ENCODE measurements at regions not wholly inside any gene's neighbourhood (a gene's known extent, or its start where the extent isn't known, plus 50 kb on each side); places are given as distances from the start of the nearest gene placed in this dataset.

DNA sequence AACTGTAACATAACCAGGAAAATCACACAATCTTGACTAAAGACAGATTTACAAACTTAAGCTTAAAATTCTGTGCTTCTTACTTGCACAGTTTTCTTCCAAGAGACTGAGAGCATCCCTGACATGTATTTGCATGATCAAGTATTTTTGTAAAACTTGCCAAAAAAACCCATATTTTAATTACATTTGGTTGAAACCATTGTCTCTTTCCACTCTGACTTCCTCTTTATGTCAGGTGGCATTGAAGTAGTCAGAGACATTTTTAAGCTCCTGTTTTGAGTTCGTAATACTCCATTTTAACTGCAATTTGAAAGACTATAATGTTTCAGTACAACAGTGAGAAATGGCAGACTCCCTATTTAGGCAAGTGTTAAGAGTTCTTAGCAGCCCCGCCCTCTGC, 103.6 kb downstream of the ATXN7L3B start:
- H3K9me3 ChIP-seq (ENCODE audit: control insufficient read depth, insufficient read depth, low read depth, low read length): no peaks in the 10 kb centered on the region
- TF ChIP-seq POLR2AphosphoS5 (IDR thresholded peaks at IDR 0.05; ENCODE audit: low read depth, low read length): no peak
- TF ChIP-seq, protein P1, sequence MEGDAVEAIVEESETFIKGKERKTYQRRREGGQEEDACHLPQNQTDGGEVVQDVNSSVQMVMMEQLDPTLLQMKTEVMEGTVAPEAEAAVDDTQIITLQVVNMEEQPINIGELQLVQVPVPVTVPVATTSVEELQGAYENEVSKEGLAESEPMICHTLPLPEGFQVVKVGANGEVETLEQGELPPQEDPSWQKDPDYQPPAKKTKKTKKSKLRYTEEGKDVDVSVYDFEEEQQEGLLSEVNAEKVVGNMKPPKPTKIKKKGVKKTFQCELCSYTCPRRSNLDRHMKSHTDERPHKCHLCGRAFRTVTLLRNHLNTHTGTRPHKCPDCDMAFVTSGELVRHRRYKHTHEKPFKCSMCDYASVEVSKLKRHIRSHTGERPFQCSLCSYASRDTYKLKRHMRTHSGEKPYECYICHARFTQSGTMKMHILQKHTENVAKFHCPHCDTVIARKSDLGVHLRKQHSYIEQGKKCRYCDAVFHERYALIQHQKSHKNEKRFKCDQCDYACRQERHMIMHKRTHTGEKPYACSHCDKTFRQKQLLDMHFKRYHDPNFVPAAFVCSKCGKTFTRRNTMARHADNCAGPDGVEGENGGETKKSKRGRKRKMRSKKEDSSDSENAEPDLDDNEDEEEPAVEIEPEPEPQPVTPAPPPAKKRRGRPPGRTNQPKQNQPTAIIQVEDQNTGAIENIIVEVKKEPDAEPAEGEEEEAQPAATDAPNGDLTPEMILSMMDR (IDR thresholded peaks at IDR 0.05): no peak
- TF ChIP-seq, protein P2, sequence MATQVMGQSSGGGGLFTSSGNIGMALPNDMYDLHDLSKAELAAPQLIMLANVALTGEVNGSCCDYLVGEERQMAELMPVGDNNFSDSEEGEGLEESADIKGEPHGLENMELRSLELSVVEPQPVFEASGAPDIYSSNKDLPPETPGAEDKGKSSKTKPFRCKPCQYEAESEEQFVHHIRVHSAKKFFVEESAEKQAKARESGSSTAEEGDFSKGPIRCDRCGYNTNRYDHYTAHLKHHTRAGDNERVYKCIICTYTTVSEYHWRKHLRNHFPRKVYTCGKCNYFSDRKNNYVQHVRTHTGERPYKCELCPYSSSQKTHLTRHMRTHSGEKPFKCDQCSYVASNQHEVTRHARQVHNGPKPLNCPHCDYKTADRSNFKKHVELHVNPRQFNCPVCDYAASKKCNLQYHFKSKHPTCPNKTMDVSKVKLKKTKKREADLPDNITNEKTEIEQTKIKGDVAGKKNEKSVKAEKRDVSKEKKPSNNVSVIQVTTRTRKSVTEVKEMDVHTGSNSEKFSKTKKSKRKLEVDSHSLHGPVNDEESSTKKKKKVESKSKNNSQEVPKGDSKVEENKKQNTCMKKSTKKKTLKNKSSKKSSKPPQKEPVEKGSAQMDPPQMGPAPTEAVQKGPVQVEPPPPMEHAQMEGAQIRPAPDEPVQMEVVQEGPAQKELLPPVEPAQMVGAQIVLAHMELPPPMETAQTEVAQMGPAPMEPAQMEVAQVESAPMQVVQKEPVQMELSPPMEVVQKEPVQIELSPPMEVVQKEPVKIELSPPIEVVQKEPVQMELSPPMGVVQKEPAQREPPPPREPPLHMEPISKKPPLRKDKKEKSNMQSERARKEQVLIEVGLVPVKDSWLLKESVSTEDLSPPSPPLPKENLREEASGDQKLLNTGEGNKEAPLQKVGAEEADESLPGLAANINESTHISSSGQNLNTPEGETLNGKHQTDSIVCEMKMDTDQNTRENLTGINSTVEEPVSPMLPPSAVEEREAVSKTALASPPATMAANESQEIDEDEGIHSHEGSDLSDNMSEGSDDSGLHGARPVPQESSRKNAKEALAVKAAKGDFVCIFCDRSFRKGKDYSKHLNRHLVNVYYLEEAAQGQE (IDR thresholded peaks at IDR 0.05; ENCODE audit: insufficient read depth in 1 of 2, low read depth in 2 of 2, low read length in 1 of 2): no peak
- intact Hi-C loops (cut with micrococcal nuclease; ENCODE audit: unreplicated experiment) (loop anchor here (10.0 kb wide), 1 partner anchor 226 kb away; no protein-coding TSS in a partner anchor), in situ Hi-C loops (cut with HindIII; ENCODE audit: low pct_unique_long_range_greater_than_20kb, low sequenced_read_pairs) (no loop called here)
- H3K4me1 ChIP-seq (ENCODE audit: control insufficient read depth, insufficient read depth, low read length): no peaks in the 10 kb centered on the region
- POLR2A ChIA-PET: interaction anchor here (0.5 kb wide), 1 partner anchor 1125 kb away, joined by 3 read pairs; no protein-coding TSS in a partner anchor
- no peaks in the 10 kb centered on the region for H3K27me3 ChIP-seq (ENCODE audit: control insufficient read depth, insufficient read depth, low read length)
- H3K36me3 ChIP-seq (ENCODE audit: control insufficient read depth, insufficient read depth, low read length): no peaks in the 10 kb centered on the region
- CTCF ChIA-PET: no interaction called here
- no peak overlapping the region for H3K27ac ChIP-seq (ENCODE audit: low read length)
- no peak for DNase-seq (ENCODE audit: low read depth, low spot score)
- no peak for ATAC-seq
- no TSS peak for BruUV-seq (replicated peaks)
- no peak overlapping the region for H3K4me3 ChIP-seq (ENCODE audit: low read depth in 2 of 2, low read length in 2 of 2)

DNA sequence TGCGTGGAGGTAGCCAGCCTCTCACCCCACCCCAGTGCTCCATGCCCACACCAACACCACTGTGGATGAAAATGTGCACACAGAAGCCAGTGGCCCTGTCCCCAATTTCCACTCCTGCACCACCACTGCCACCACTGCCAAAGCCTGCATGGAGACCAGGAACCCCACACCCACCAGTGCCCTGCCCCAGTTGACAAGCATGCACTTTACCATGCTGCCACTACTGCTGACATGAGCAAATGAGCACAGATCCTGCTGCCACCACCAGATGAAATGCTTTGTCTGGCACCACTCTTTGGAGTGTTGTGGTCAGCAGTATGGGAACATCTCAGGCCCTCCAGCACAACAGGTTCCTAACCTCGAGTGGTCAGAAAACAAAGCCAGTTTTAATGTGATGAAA, 104.1 kb downstream of the ATXN7L3B start:
- no peak for ATAC-seq
- Histone ChIP-seq H3K4me3 (ENCODE audit: low read depth in 2 of 2, low read length in 2 of 2) (no peak overlapping the region), H3K27ac (ENCODE audit: low read length) (no peak overlapping the region), H3K27me3 (ENCODE audit: control insufficient read depth, insufficient read depth, low read length) (no peaks in the 10 kb centered on the region), H3K4me1 (ENCODE audit: control insufficient read depth, insufficient read depth, low read length) (no peaks in the 10 kb centered on the region), H3K36me3 (ENCODE audit: control insufficient read depth, insufficient read depth, low read length) (no peaks in the 10 kb centered on the region), H3K9me3 (ENCODE audit: control insufficient read depth, insufficient read depth, low read depth, low read length) (no peaks in the 10 kb centered on the region)
- BruUV-seq (replicated peaks): no TSS peak
- in situ Hi-C loops (cut with HindIII; ENCODE audit: low pct_unique_long_range_greater_than_20kb, low sequenced_read_pairs) (no loop called here), intact Hi-C loops (cut with micrococcal nuclease; ENCODE audit: unreplicated experiment) (loop anchor here (10.0 kb wide), 1 partner anchor 227 kb away; no protein-coding TSS in a partner anchor)
- TF ChIP-seq, protein P2 (IDR thresholded peaks at IDR 0.05; ENCODE audit: insufficient read depth in 1 of 2, low read depth in 2 of 2, low read length in 1 of 2): no peak
- TF ChIP-seq TCF7L2 (IDR thresholded peaks at IDR 0.05; ENCODE audit: low read depth, low read length) (no peak), SIN3A (IDR thresholded peaks at IDR 0.05; ENCODE audit: borderline replicate concordance, insufficient read depth, low read depth, low read length) (no peak), POLR2AphosphoS5 (IDR thresholded peaks at IDR 0.05; ENCODE audit: low read depth, low read length) (no peak)
- TF ChIP-seq, protein P1 (IDR thresholded peaks at IDR 0.05): no peak
- CTCF ChIA-PET: no interaction called here
- DNase-seq (ENCODE audit: low read depth, low spot score): no peak
- POLR2A ChIA-PET: no interaction called here
